Nephron (organoid): ENCODE measurements at regions not wholly inside any gene's neighbourhood (a gene's known extent, or its start where the extent isn't known, plus 50 kb on each side); places are given as distances from the start of the nearest gene placed in this dataset.
A peak's percentile ranks its signal among the peaks of the same experiment; 100 is the strongest.
"Not testable (repeated sequence)": the region's sequence is repeated elsewhere in the genome, so short reads cannot be mapped to it uniquely, and the experiment has no call there.

Experiments used
- H3K27ac Mint-ChIP-seq, 3 experiments: 2 replicates each; pipeline ENCODE4 v1.8.0; 2020; ENCODE audit warnings: mixed read lengths in 3 of 3, mild to moderate bottlenecking in 2 of 3, moderate library complexity in 1 of 3
- H3K27me3 Mint-ChIP-seq: 2 replicates; pipeline ENCODE4 v1.8.0; 2021; ENCODE audit warnings: low read depth, mild to moderate bottlenecking, moderate library complexity, mixed read lengths
- H3K36me3 Mint-ChIP-seq: 2 replicates; pipeline ENCODE4 v1.8.0; 2020; ENCODE audit warnings: low read depth, mixed read lengths
- H3K4me1 Mint-ChIP-seq: 2 replicates; pipeline ENCODE4 v1.8.0; 2020; ENCODE audit warnings: mixed read lengths
- H3K4me3 Mint-ChIP-seq, 3 experiments: 2 replicates each; pipeline ENCODE4 v1.8.0; 2020; ENCODE audit warnings: mild to moderate bottlenecking in 3 of 3, mixed read lengths in 3 of 3, moderate library complexity in 2 of 3
- H3K9me3 Mint-ChIP-seq: 2 replicates; pipeline ENCODE4 v1.8.0; 2020; ENCODE audit warnings: mixed read lengths
- TF ChIP-seq, protein P1 (sequence below), 3 experiments: fragments of 200-600 bp; sonication (generic); IDR thresholded peaks; one replicate each; pipeline ENCODE4 v1.5.0; 2021; ENCODE audit warnings: antibody characterized with exemption in 3 of 3; ENCODE audit not compliant: unreplicated experiment in 3 of 3

DNA sequence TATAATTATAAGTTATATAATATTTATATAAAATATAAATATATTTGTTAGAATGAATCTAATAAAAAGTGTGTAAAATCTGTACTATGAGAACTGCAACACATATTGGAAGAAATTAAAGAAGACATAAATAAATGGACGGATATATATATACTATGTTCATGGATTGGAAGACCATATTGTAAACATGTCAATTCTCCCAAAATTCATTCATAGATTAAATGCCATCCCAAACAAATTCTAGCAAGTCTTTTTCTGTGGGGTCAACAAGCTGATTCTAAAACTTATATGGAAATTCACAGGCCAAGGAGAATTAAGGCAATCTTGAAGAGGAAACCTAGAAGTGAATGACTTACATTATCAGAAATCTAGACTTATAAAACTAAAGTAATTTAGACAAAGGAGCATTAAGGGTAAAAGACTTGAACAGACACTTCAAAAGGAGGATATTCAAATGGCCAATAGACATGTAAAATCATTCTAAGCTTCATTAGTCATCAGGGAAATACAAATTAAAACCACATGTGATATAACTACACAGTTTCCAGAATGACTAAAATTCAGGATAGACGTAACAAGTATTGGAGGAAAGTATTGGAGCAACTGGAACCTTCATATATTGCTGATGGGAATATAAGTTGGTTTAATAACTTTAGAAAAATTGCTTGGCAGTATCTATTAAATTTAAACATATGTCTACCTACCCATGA is 225.9 kb downstream of the EMX2 start:
- Mint-ChIP-seq H3K27ac (no peak overlapping the region), H3K4me1 (no peaks in the 10 kb centered on the region), H3K4me3 (no peak overlapping the region), H3K9me3 (peaks cover 4% of the 10 kb centered on the region), H3K36me3 (no peaks in the 10 kb centered on the region), H3K27me3 (no peaks in the 10 kb centered on the region)
- TF ChIP-seq, protein P1, sequence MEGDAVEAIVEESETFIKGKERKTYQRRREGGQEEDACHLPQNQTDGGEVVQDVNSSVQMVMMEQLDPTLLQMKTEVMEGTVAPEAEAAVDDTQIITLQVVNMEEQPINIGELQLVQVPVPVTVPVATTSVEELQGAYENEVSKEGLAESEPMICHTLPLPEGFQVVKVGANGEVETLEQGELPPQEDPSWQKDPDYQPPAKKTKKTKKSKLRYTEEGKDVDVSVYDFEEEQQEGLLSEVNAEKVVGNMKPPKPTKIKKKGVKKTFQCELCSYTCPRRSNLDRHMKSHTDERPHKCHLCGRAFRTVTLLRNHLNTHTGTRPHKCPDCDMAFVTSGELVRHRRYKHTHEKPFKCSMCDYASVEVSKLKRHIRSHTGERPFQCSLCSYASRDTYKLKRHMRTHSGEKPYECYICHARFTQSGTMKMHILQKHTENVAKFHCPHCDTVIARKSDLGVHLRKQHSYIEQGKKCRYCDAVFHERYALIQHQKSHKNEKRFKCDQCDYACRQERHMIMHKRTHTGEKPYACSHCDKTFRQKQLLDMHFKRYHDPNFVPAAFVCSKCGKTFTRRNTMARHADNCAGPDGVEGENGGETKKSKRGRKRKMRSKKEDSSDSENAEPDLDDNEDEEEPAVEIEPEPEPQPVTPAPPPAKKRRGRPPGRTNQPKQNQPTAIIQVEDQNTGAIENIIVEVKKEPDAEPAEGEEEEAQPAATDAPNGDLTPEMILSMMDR (IDR thresholded peaks at IDR 0.05; ENCODE audit: unreplicated experiment in 3 of 3) = no peak

DNA sequence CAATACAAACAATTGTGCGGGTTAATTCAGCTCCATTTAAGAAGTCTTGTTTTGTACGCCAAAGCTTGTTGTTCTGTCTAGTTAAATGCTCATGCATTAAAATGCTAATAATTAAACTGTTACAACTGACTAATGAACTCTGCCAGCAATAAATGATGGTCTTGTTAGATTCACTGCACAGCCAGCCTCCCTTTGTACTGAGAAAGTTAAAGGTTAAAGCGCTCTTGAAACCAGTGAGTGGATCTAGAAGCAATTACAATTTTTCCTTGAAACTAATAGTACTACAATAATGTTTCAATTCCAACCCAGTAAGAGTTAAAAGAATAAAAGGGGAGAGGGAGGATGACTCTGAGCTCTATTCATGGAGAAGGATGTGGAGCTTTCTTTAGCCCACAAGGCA is 233.0 kb downstream of the EMX2 start:
- Mint-ChIP-seq H3K27me3 (peaks cover 5% of the 10 kb centered on the region), H3K27ac (peak overlapping the region; percentile 62 to 82 (median 79)), H3K36me3 (no peaks in the 10 kb centered on the region), H3K9me3 (no peaks in the 10 kb centered on the region), H3K4me3 (no peak overlapping the region), H3K4me1 (peaks cover 4% of the 10 kb centered on the region)
- TF ChIP-seq, protein P1 (IDR thresholded peaks at IDR 0.05; ENCODE audit: unreplicated experiment in 3 of 3) = no peak

DNA sequence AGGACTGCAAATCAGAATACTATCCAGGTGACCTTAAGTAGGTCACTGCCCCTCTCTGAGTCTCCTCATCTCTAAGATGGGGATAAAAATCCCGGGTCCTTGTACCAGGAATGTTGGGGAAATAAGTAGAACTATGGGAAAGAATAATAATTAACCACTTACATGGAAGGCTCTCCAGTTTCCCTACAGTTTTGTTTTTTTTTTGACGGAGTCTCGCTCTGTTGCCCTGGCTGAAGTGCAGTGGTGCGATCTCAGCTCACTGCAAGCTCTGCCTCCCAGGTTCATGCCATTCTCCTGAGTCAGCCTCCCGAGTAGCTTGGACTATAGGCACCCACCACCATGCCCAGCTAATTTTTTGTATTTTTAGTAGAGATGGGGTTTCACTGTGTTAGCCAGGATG is 234.7 kb downstream of the EMX2 start:
- not testable (repeated sequence) for H3K9me3 Mint-ChIP-seq, H3K27me3 Mint-ChIP-seq
- peak overlapping the region in 1 of 3 experiments; percentile 82 for H3K27ac Mint-ChIP-seq

DNA sequence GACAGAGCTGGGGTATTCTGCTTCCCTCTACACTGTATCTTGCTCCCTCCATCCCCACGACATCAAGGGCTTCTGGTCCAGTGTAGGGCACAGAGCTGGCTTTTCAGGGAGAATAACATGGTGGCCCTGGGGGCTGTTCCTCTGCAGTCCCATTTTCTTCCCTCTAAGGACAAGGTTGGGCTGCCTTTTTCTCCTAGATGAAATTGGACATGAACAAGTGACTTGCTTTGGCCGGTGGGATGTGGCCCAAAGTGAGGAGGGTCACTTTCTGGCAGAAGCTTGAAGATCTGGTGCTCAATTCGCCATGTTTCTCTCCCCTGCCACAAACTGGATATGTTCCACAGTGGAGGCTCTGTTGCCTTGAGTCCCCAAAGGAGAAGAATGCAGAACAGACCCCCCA is 235.7 kb downstream of the EMX2 start:
- Mint-ChIP-seq H3K4me1 (peaks cover 14% of the 10 kb centered on the region), H3K4me3 (no peak overlapping the region), H3K36me3 (no peaks in the 10 kb centered on the region), H3K9me3 (no peaks in the 10 kb centered on the region), H3K27me3 (peaks cover 5% of the 10 kb centered on the region), H3K27ac (no peak overlapping the region)
- TF ChIP-seq, protein P1 (IDR thresholded peaks at IDR 0.05; ENCODE audit: unreplicated experiment in 3 of 3) = no peak

More for the DNA sequence above, 234.7 kb downstream of the EMX2 start:
- H3K4me1 Mint-ChIP-seq, H3K36me3 Mint-ChIP-seq, H3K4me3 Mint-ChIP-seq: not testable (repeated sequence)

DNA sequence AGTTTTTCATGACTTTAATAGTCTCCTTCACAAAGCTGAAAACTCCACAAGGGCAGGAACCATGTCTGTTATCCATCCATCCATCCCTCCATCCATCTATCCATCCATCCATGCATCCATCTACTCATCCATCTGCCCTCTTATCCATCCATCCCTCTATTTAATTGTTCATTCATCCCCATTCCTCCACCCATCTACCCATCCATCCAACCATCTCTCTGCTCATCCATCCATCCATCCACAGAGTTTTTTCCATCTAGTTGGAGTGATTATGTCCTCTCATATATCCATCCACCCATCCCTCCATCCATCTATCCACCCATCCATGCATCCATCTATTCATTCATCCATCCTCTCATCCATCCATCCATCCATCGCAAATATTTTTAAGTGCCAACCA is 237.9 kb downstream of the EMX2 start:
- Mint-ChIP-seq H3K27me3 (peaks cover 5% of the 10 kb centered on the region), H3K27ac (no peak overlapping the region), H3K9me3 (no peaks in the 10 kb centered on the region), H3K4me3 (no peak overlapping the region), H3K4me1 (peaks cover 18% of the 10 kb centered on the region), H3K36me3 (no peaks in the 10 kb centered on the region)
- TF ChIP-seq, protein P1 (IDR thresholded peaks at IDR 0.05; ENCODE audit: unreplicated experiment in 3 of 3) = no peak

DNA sequence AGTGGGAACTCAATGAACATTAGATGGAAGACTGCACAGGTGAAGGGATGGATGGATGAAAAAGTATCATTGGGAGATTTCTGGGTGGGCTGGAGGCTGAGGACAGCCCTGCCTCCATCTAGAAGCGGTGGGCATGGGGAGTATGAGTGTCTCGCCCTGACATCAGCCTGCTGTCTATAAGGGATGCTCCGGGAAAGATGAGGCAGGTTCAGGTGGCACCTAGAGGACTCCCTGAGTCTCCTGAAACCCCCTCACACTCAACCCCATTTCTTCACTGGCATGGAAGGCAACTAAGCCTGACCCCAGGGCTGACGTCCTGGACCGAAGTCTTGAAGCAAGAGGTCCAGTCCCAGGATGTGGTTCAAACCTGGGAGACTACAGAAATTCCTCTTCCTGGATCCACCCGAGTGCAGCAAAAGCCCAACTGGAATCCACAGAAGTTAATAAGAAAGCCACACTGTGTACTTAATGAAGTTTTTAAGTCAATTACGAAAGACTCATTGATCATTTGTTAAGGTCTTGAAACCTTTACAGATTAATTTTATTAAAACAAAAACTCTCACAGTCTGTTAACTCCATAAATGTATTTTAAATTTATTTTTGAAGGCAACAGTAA is 238.8 kb downstream of the EMX2 start:
- TF ChIP-seq, protein P1 (IDR thresholded peaks at IDR 0.05; ENCODE audit: unreplicated experiment in 3 of 3) = no peak
- Mint-ChIP-seq H3K36me3 (no peaks in the 10 kb centered on the region), H3K4me3 (no peak overlapping the region), H3K27me3 (peaks cover 6% of the 10 kb centered on the region), H3K9me3 (no peaks in the 10 kb centered on the region), H3K27ac (peak overlapping the region in 2 of 3 experiments; percentile 37 to 73), H3K4me1 (peaks cover 14% of the 10 kb centered on the region)
